CD4-positive, alpha-beta T cell (primary cell): ENCODE measurements at regions not wholly inside any gene's neighbourhood (a gene's known extent, or its start where the extent isn't known, plus 50 kb on each side); places are given as distances from the start of the nearest gene placed in this dataset.

ENCODE experiments used
- ATAC-seq: fragments of 200-7000 bp; cut with Tn5 transposase; one replicate; pipeline ENCODE4 v1.10.0; 2022; ENCODE audit warnings: mild to moderate bottlenecking; ENCODE audit not compliant: poor library complexity
- CTCF ChIA-PET: fragments of 350-600 bp; sonication (Branson Sonifier 250); formaldehyde crosslinking; loops from one replicate; lab custom pipeline; 2021; ENCODE audit warnings: antibody characterized with exemption, inconsistent platforms; lab: Charles Lee
- POLR2A ChIA-PET: fragments of 350-600 bp; sonication (Branson Sonifier 250); formaldehyde crosslinking; loops from one replicate; lab custom pipeline; 2021; ENCODE audit warnings: antibody characterized with exemption, inconsistent platforms; lab: Charles Lee
- DNase-seq, 14 experiments: peaks; one replicate each; pipeline ENCODE4 v3.0.0-alpha.2; 2013 to 2020; ENCODE audit warnings: mixed read lengths in 2 of 14
- H3K27ac ChIP-seq, 2 donors: one replicate each; pipeline versions ENCODE4 v1.5.1 to v1.7.0; 2013; ENCODE audit warnings: low read length in 2 of 2, low read depth in 1 of 2, mild to moderate bottlenecking in 1 of 2
- H3K27me3 ChIP-seq, 2 experiments: 1 replicate in 1 of 2; 2 replicates in 1 of 2; pipeline versions ENCODE4 v1.6.1 to v1.7.0; 2013; ENCODE audit warnings: low read length in 2 of 2, control low read depth in 1 of 2, mild to moderate bottlenecking in 1 of 2, moderate library complexity in 1 of 2; ENCODE audit not compliant: insufficient read depth in 2 of 2, control insufficient read depth in 1 of 2
- H3K36me3 ChIP-seq: one replicate; pipeline ENCODE4 v1.6.1; 2013; ENCODE audit warnings: low read length, control low read depth; ENCODE audit not compliant: insufficient read depth
- H3K4me1 ChIP-seq: one replicate; pipeline ENCODE4 v1.6.1; 2013; ENCODE audit warnings: low read length, control low read depth; ENCODE audit not compliant: insufficient read depth
- H3K4me3 ChIP-seq: one replicate; pipeline ENCODE4 v1.5.1; 2013; ENCODE audit warnings: mild to moderate bottlenecking, low read length, moderate library complexity
- H3K9me3 ChIP-seq, 2 experiments: 1 replicate in 1 of 2; 2 replicates in 1 of 2; pipeline versions ENCODE4 v1.6.1 to v1.7.0; 2013; ENCODE audit warnings: low read length in 2 of 2, mild to moderate bottlenecking in 2 of 2, control low read depth in 1 of 2, moderate library complexity in 1 of 2; ENCODE audit not compliant: control insufficient read depth in 1 of 2, insufficient read depth in 1 of 2
- H3K27ac Mint-ChIP-seq: one replicate; pipeline ENCODE4 v1.8.0; 2020; ENCODE audit warnings: mixed read lengths
- H3K27me3 Mint-ChIP-seq: one replicate; pipeline ENCODE4 v1.8.0; 2021; ENCODE audit warnings: mixed read lengths
- H3K36me3 Mint-ChIP-seq: one replicate; pipeline ENCODE4 v1.8.0; 2021; ENCODE audit warnings: low read depth, mixed read lengths
- H3K4me1 Mint-ChIP-seq: one replicate; pipeline ENCODE4 v1.8.0; 2021; ENCODE audit warnings: low read depth, mixed read lengths
- H3K4me3 Mint-ChIP-seq: one replicate; pipeline ENCODE4 v1.8.0; 2020; ENCODE audit warnings: mild to moderate bottlenecking, mixed read lengths
- H3K9me3 Mint-ChIP-seq: one replicate; pipeline ENCODE4 v1.8.0; 2020; ENCODE audit warnings: mixed read lengths
- intact Hi-C, 2 experiments: fragments of 100-400 bp; cut with DNase I in 1 of 2; cut with micrococcal nuclease in 1 of 2; formaldehyde crosslinking; loops; one replicate each; pipeline versions ENCODE4 v1.15.1 to v1.9.0; 2023 to 2025; cut with DNase I, micrococcal nuclease
- TF ChIP-seq, protein P1 (sequence below): fragments of 200-600 bp; IDR thresholded peaks from one replicate; pipeline ENCODE4 v1.8.0; 2022; ENCODE audit warnings: antibody characterized with exemption, mild to moderate bottlenecking

DNA sequence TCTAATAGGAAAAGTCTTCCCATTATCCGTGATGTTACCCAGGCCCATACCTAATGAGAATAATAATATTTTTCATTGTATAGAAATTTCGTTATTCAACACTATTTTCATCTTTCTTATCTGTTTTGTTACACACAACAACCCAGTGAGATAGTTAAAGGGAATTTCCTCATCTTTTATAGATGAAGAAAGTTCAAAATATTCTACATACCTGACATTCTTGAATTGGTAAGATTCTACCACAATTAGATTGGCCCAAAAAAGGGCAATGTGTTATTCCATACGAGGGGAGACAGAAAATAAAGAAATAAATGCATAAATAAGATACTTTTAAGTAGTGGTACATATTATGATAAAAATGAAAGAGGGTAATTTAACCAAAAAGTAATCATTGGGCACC lies 405.5 kb upstream of the ADAMTS5 start:
- Histone ChIP-seq H3K9me3 (no peaks in the 10 kb centered on the region), H3K4me1 (no peaks in the 10 kb centered on the region)

DNA sequence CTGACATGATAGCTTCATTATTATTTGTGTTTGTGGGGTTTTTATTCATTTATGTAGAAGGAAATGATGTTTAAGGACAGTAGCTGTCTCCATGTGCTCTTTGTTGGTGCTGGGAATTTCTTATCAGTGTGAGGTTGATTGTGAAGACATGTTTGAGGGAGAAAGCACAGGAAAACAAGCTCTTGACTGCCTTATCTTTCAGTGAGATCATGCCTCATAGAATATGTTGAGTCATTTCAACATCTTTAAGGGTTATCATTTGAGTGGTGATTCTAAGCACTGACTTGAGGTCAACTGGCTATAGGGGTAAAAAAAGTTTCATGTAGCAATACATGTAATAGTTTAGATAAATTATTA lies 405.1 kb upstream of the ADAMTS5 start:
- TF ChIP-seq, protein P1, sequence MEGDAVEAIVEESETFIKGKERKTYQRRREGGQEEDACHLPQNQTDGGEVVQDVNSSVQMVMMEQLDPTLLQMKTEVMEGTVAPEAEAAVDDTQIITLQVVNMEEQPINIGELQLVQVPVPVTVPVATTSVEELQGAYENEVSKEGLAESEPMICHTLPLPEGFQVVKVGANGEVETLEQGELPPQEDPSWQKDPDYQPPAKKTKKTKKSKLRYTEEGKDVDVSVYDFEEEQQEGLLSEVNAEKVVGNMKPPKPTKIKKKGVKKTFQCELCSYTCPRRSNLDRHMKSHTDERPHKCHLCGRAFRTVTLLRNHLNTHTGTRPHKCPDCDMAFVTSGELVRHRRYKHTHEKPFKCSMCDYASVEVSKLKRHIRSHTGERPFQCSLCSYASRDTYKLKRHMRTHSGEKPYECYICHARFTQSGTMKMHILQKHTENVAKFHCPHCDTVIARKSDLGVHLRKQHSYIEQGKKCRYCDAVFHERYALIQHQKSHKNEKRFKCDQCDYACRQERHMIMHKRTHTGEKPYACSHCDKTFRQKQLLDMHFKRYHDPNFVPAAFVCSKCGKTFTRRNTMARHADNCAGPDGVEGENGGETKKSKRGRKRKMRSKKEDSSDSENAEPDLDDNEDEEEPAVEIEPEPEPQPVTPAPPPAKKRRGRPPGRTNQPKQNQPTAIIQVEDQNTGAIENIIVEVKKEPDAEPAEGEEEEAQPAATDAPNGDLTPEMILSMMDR, result no peak
- H3K27ac Mint-ChIP-seq, result no peak overlapping the region
- Histone ChIP-seq H3K4me3 (no peak overlapping the region), H3K27ac (no peak overlapping the region), H3K4me1 (no peaks in the 10 kb centered on the region), H3K27me3 (no peaks in the 10 kb centered on the region), H3K9me3 (no peaks in the 10 kb centered on the region), H3K36me3 (no peaks in the 10 kb centered on the region)
- ChIA-PET POLR2A (no interaction called here), CTCF (interaction anchor here (0.5 kb wide), 1 partner anchor 10 kb away, joined by 3 read pairs; no protein-coding TSS in a partner anchor)
- H3K4me1 Mint-ChIP-seq, result no peaks in the 10 kb centered on the region
- intact Hi-C loops, result no loop called here
- no peak overlapping the region for H3K4me3 Mint-ChIP-seq
- H3K36me3 Mint-ChIP-seq, result no peaks in the 10 kb centered on the region
- H3K27me3 Mint-ChIP-seq, result no peaks in the 10 kb centered on the region
- no peaks in the 10 kb centered on the region for H3K9me3 Mint-ChIP-seq
- DNase-seq (no peak), ATAC-seq (no peak)

More for the DNA sequence above, 405.5 kb upstream of the ADAMTS5 start:
- POLR2A ChIA-PET, result no interaction called here
- DNase-seq (no peak), ATAC-seq (no peak)
- Mint-ChIP-seq H3K4me1 (no peaks in the 10 kb centered on the region), H3K27me3 (no peaks in the 10 kb centered on the region), H3K36me3 (no peaks in the 10 kb centered on the region), H3K4me3 (no peak overlapping the region), H3K27ac (no peak overlapping the region), H3K9me3 (no peaks in the 10 kb centered on the region)
- H3K27ac ChIP-seq, result no peak overlapping the region
- TF ChIP-seq, protein P1, result no peak
- CTCF ChIA-PET, result no interaction called here
- no peaks in the 10 kb centered on the region for H3K36me3 ChIP-seq
- no peaks in the 10 kb centered on the region for H3K27me3 ChIP-seq
- intact Hi-C loops, result no loop called here
- H3K4me3 ChIP-seq, result no peak overlapping the region

GRCh38 chr21:27371115-27371974 lies 404.5 kb upstream of the ADAMTS5 start:
- Mint-ChIP-seq H3K27me3 (no peaks in the 10 kb centered on the region), H3K4me3 (no peak overlapping the region), H3K27ac (no peak overlapping the region), H3K36me3 (no peaks in the 10 kb centered on the region), H3K9me3 (no peaks in the 10 kb centered on the region), H3K4me1 (no peaks in the 10 kb centered on the region)
- no peak for DNase-seq
- no peak overlapping the region for H3K27ac ChIP-seq
- no peaks in the 10 kb centered on the region for H3K36me3 ChIP-seq
- intact Hi-C loops, result no loop called here
- no peaks in the 10 kb centered on the region for H3K4me1 ChIP-seq
- no peaks in the 10 kb centered on the region for H3K27me3 ChIP-seq
- no peaks in the 10 kb centered on the region for H3K9me3 ChIP-seq
- POLR2A ChIA-PET, result no interaction called here
- CTCF ChIA-PET, result interaction anchor here (0.5 kb wide), 1 partner anchor 11 kb away, joined by 3 read pairs; no protein-coding TSS in a partner anchor
- TF ChIP-seq, protein P1, result no peak
- ATAC-seq, result no peak
- no peak overlapping the region for H3K4me3 ChIP-seq
